ENCODE measurements at regions not wholly inside any gene's neighbourhood (a gene's known extent, or its start where the extent isn't known, plus 50 kb on each side); places are given as distances from the start of the nearest gene placed in this dataset.
"Not testable (repeated sequence)": the region's sequence is repeated elsewhere in the genome, so short reads cannot be mapped to it uniquely, and the experiment has no call there.

DNA sequence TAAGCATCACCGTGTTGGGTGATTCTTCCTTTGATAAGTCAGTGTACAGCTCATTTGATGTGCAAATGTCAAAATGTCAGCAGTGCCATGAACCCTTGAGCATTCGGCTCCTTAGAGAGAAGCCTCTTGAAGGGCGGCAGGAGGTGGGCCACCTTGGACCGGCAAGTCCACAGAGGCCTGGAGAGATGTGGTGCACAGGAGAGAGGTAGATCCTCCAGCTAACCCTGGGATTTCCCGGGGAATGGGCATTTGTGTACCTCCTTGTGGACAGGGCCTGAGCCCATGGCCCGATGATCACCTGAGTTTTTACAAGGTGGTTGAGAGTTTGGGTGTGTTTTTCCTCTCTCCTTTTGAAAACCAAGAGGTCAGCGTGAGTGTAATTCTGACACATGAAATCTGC is 133.2 kb upstream of the RCN1 start:
- no peaks in the 10 kb centered on the region for H3K27me3 ChIP-seq
- H3K9me3 ChIP-seq, result no peaks in the 10 kb centered on the region
- H3K27ac ChIP-seq, result no peak overlapping the region
- no peak overlapping the region for H3K4me3 ChIP-seq (ENCODE audit: low read depth in 1 of 2, low read length in 1 of 2)
- TF ChIP-seq, protein P1, sequence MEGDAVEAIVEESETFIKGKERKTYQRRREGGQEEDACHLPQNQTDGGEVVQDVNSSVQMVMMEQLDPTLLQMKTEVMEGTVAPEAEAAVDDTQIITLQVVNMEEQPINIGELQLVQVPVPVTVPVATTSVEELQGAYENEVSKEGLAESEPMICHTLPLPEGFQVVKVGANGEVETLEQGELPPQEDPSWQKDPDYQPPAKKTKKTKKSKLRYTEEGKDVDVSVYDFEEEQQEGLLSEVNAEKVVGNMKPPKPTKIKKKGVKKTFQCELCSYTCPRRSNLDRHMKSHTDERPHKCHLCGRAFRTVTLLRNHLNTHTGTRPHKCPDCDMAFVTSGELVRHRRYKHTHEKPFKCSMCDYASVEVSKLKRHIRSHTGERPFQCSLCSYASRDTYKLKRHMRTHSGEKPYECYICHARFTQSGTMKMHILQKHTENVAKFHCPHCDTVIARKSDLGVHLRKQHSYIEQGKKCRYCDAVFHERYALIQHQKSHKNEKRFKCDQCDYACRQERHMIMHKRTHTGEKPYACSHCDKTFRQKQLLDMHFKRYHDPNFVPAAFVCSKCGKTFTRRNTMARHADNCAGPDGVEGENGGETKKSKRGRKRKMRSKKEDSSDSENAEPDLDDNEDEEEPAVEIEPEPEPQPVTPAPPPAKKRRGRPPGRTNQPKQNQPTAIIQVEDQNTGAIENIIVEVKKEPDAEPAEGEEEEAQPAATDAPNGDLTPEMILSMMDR (IDR thresholded peaks at IDR 0.05), result no peak
- no peaks in the 10 kb centered on the region for H3K36me3 ChIP-seq
- no peaks in the 10 kb centered on the region for H3K4me1 ChIP-seq (ENCODE audit: control insufficient read depth in 1 of 2, insufficient read depth in 1 of 2, low read depth in 1 of 2, low read length in 1 of 2)

DNA sequence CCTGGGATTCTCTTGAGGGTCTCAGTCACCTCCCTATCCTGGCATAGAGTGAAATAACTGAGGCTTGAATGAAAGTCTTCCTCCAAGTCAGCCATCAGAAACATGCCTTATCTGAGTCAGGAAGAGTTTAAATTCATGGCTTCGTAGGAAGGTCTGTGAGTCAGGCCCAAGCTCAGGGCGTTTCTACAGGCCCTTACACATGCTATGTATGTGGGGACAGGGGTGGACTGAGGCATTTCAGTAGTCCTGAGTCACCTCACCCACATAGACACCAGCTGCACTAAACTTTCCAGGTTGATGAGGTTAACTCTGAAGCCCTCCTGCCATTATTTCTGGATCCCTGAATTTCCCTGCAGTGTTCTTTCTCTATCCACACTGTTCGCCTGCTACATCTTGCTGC is 134.6 kb upstream of the RCN1 start:
- no peak overlapping the region for H3K4me3 ChIP-seq (ENCODE audit: low read depth in 1 of 2, low read length in 1 of 2)
- TF ChIP-seq, protein P1 (IDR thresholded peaks at IDR 0.05), result no peak
- H3K9me3 ChIP-seq, result no peaks in the 10 kb centered on the region

GRCh38 chr11:31955838-31956237 is 135.0 kb upstream of the RCN1 start:
- no peaks in the 10 kb centered on the region for H3K27me3 ChIP-seq
- no peak overlapping the region for H3K4me3 ChIP-seq (ENCODE audit: low read depth in 1 of 2, low read length in 1 of 2)
- no peaks in the 10 kb centered on the region for H3K4me1 ChIP-seq (ENCODE audit: control insufficient read depth in 1 of 2, insufficient read depth in 1 of 2, low read depth in 1 of 2, low read length in 1 of 2)
- TF ChIP-seq, protein P1 (IDR thresholded peaks at IDR 0.05), result no peak
- no peaks in the 10 kb centered on the region for H3K36me3 ChIP-seq
- H3K27ac ChIP-seq, result no peak overlapping the region
- no peaks in the 10 kb centered on the region for H3K9me3 ChIP-seq

More for the DNA sequence above, 134.6 kb upstream of the RCN1 start:
- H3K4me1 ChIP-seq (ENCODE audit: control insufficient read depth in 1 of 2, insufficient read depth in 1 of 2, low read depth in 1 of 2, low read length in 1 of 2), result no peaks in the 10 kb centered on the region
- H3K27ac ChIP-seq, result no peak overlapping the region
- no peaks in the 10 kb centered on the region for H3K36me3 ChIP-seq
- no peaks in the 10 kb centered on the region for H3K27me3 ChIP-seq

DNA sequence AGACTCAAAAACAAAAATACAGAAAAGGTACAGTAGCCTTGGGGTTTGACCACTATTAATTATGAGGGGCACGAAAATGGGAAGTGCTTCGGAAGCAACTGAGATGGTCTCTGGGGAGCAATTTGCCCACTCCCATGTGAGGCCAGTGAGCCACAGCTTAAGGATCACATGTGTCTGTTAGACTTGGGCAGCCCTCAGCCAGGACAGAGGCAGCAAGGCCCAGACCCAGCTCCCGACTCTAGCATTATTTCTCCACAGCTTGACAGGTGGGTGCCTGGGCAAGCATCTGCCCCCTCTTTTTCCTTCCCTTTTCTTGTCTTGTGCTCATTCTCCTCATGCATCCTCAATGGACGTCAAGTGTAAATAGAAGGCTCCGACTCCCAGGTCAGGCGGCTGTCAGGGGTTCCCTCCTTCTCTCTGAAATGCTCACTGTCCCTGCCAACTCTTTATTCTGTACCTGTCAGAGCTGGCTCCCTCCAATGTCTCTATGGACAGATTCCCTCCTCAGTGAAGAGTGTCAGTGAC is 137.0 kb upstream of the RCN1 start:
- Histone ChIP-seq H3K4me3 (ENCODE audit: low read depth in 1 of 2, low read length in 1 of 2) (no peak overlapping the region), H3K9me3 (no peaks in the 10 kb centered on the region), H3K36me3 (no peaks in the 10 kb centered on the region), H3K4me1 (ENCODE audit: control insufficient read depth in 1 of 2, insufficient read depth in 1 of 2, low read depth in 1 of 2, low read length in 1 of 2) (no peaks in the 10 kb centered on the region), H3K27ac (no peak overlapping the region), H3K27me3 (no peaks in the 10 kb centered on the region)
- TF ChIP-seq, protein P1 (IDR thresholded peaks at IDR 0.05), result no peak

DNA sequence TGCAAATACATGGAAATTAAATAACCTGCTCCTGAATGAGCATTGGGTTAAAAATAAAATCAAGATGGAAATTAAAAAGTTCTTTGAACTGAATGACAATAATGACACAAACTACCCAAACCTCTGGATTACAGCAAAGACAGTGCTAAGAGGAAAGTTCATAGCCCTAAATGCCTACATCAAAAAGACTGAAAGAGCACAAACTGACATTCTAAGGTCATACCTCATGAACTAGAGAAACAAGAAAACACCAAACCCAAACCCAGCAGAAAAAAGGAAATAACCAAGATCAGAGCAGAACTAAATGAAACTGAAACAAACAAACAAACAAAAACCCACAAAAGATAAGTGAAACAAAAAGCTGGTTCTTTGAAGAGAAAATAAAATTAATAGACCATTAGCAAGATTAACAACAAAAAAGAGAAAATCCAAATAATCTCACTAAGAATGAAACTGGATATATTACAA is 138.6 kb upstream of the PAX6 start:
- H3K4me3 ChIP-seq (ENCODE audit: low read depth in 1 of 2, low read length in 1 of 2); H3K36me3 ChIP-seq; H3K4me1 ChIP-seq (ENCODE audit: control insufficient read depth in 1 of 2, insufficient read depth in 1 of 2, low read depth in 1 of 2, low read length in 1 of 2); H3K27ac ChIP-seq; H3K27me3 ChIP-seq; H3K9me3 ChIP-seq: not testable (repeated sequence)

DNA sequence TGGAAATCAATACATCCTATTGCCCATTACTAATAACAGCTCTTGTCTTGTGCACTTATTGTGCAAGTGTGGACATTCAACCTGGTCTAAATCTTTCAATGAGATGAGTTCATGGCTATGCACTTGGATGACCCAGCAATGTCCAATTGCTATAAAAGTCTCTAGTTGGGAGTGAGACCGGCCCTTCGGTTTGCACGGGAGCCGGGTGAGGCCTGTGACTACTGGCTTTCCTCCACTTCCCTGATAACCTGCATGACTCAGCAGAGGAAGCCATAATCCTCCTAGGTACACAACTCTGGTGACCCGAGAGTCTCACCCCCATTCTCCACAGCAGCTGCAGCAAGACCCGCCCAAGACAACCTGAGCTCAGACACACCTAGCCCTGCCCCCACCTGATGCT is 135.9 kb upstream of the PAX6 start:
- Histone ChIP-seq H3K4me1 (ENCODE audit: control insufficient read depth in 1 of 2, insufficient read depth in 1 of 2, low read depth in 1 of 2, low read length in 1 of 2) (no peaks in the 10 kb centered on the region), H3K27me3 (no peaks in the 10 kb centered on the region), H3K4me3 (ENCODE audit: low read depth in 1 of 2, low read length in 1 of 2) (no peak overlapping the region), H3K36me3 (no peaks in the 10 kb centered on the region), H3K9me3 (no peaks in the 10 kb centered on the region), H3K27ac (no peak overlapping the region)
- TF ChIP-seq, protein P1 (IDR thresholded peaks at IDR 0.05), result no peak

Measured in neutrophil (primary cell).